Suprapubic skin (tissue), 3 donors: ENCODE measurements at regions not wholly inside any gene's neighbourhood (a gene's known extent, or its start where the extent isn't known, plus 50 kb on each side); places are given as distances from the start of the nearest gene placed in this dataset.

Experiments
- POLR2A ChIP-seq, 2 donors: fragments of 450-650 bp; IDR thresholded peaks; one replicate each; pipeline ENCODE4 v1.6.1; 2017; ENCODE audit warnings: antibody characterized with exemption in 2 of 2, mild to moderate bottlenecking in 2 of 2, moderate library complexity in 2 of 2
- TF ChIP-seq, protein P1 (sequence below), 2 donors: fragments of 200-600 bp in 1 of 2; fragments of 450-650 bp in 1 of 2; sonication (generic) in 1 of 2; IDR thresholded peaks; one replicate each; pipeline ENCODE4 v1.5.1; 2016 to 2019; ENCODE audit warnings: antibody characterized with exemption in 2 of 2, mild to moderate bottlenecking in 1 of 2, moderate library complexity in 1 of 2

DNA sequence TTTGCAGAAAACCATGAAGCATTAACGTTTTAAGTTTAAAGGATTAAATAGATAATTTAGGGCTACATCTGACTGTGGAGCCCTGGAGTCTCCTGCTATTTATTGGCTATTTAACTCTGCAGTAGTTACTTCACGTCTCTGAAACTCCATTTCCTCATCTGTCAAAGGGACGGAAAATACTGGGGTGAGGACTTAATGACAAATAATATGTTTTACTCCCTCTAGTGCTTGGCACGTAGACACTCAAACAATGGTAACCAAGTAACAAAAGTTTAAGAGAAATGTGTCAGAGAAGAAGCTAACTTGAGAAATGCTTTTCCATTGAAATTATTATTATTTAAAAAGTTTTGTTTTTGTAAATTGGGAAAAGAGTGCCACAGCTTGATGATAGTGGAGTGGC lies 130.7 kb upstream of the RCN1 start:
- TF ChIP-seq, protein P1, sequence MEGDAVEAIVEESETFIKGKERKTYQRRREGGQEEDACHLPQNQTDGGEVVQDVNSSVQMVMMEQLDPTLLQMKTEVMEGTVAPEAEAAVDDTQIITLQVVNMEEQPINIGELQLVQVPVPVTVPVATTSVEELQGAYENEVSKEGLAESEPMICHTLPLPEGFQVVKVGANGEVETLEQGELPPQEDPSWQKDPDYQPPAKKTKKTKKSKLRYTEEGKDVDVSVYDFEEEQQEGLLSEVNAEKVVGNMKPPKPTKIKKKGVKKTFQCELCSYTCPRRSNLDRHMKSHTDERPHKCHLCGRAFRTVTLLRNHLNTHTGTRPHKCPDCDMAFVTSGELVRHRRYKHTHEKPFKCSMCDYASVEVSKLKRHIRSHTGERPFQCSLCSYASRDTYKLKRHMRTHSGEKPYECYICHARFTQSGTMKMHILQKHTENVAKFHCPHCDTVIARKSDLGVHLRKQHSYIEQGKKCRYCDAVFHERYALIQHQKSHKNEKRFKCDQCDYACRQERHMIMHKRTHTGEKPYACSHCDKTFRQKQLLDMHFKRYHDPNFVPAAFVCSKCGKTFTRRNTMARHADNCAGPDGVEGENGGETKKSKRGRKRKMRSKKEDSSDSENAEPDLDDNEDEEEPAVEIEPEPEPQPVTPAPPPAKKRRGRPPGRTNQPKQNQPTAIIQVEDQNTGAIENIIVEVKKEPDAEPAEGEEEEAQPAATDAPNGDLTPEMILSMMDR (IDR thresholded peaks at IDR 0.05), result no peak
- TF ChIP-seq POLR2A (IDR thresholded peaks at IDR 0.05), result no peak
